Transverse colon (tissue), 3 donors: ENCODE measurements at regions not wholly inside any gene's neighbourhood (a gene's known extent, or its start where the extent isn't known, plus 50 kb on each side); places are given as distances from the start of the nearest gene placed in this dataset.
A peak's percentile ranks its signal among the peaks of the same experiment; 100 is the strongest.

ENCODE experiments used
- POLR2A ChIP-seq: fragments of 450-650 bp; IDR thresholded peaks from one replicate; pipeline ENCODE4 v1.6.1; 2016; ENCODE audit warnings: antibody characterized with exemption, mild to moderate bottlenecking, moderate library complexity
- TF ChIP-seq, protein P1 (sequence below), 5 experiments: fragments of 200-600 bp in 3 of 5; fragments of 450-650 bp in 2 of 5; sonication (generic) in 3 of 5; IDR thresholded peaks; 1 replicate in 2 of 5; 2 replicates in 3 of 5; pipeline ENCODE4 v1.5.1; 2016 to 2017; ENCODE audit warnings: antibody characterized with exemption in 5 of 5, inconsistent platforms in 3 of 5, mild to moderate bottlenecking in 2 of 5, moderate library complexity in 1 of 5

DNA sequence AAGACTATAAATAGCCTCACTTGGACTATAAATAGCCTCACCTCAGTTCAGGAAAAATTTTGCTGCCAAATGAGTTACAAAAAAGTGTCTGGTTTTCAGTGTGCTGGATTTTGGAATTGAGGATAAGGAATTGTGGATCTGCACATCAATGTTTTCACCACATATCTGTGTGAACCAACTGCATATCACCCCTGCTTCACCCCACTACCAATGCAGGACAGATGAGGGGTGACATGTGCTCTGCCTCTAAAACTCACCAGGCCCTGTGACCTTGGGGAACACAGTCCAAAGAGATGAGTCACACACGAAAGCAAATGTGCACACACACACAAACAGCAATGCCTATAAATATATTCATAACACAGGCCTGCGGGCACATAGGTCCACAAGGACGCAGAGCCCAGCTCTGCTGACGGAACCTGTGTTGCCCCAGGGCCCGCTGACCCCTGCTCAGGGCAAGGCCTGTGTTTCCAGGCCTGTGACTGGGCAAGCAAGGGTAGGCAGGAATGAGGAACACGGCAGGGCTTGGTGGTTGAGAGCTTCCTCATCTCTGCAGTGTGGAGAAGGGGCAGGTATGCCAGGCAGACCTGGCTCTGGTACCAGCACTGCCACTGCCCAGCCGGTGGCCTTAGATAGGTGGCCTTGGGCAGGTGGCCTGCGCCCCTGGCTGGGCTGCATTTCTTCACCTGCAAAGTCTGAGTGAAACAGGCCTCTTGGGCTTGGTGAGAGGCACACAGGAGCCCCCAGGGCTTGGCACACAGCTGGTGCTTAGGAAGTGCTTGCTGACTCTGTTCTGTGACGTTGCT is 82.4 kb downstream of the ARL6IP4 start:
- TF ChIP-seq, protein P1, sequence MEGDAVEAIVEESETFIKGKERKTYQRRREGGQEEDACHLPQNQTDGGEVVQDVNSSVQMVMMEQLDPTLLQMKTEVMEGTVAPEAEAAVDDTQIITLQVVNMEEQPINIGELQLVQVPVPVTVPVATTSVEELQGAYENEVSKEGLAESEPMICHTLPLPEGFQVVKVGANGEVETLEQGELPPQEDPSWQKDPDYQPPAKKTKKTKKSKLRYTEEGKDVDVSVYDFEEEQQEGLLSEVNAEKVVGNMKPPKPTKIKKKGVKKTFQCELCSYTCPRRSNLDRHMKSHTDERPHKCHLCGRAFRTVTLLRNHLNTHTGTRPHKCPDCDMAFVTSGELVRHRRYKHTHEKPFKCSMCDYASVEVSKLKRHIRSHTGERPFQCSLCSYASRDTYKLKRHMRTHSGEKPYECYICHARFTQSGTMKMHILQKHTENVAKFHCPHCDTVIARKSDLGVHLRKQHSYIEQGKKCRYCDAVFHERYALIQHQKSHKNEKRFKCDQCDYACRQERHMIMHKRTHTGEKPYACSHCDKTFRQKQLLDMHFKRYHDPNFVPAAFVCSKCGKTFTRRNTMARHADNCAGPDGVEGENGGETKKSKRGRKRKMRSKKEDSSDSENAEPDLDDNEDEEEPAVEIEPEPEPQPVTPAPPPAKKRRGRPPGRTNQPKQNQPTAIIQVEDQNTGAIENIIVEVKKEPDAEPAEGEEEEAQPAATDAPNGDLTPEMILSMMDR (IDR thresholded peaks at IDR 0.05), result no peak
- peak; percentile 19 for TF ChIP-seq POLR2A
